A549 (cell line): ENCODE measurements at regions not wholly inside any gene's neighbourhood (a gene's known extent, or its start where the extent isn't known, plus 50 kb on each side); places are given as distances from the start of the nearest gene placed in this dataset.

Experiments used
- BHLHE40 ChIP-seq: IDR thresholded peaks from 2 replicates; pipeline ENCODE4 v1.6.1; 2012; ENCODE audit warnings: low read depth, low read length, inconsistent platforms
- EP300 ChIP-seq, 2 experiments: fragments of >200 bp; sonication (Bioruptor Twin); formaldehyde crosslinking; IDR thresholded peaks; 2 replicates in 1 of 2; 3 replicates in 1 of 2; pipeline ENCODE4 v1.6.1; 2016 to 2017
- ESRRA ChIP-seq: fragments of 150-350 bp; IDR thresholded peaks from 2 replicates; pipeline ENCODE4 v1.6.1; 2014; ENCODE audit warnings: mild to moderate bottlenecking, low read length, borderline replicate concordance
- HDAC2 ChIP-seq: fragments of 200-600 bp; sonication (generic); IDR thresholded peaks from 2 replicates; pipeline ENCODE4 v1.6.1; 2016
- HMGXB4 ChIP-seq: fragments of 250-450 bp; sonication (Bioruptor Pico); IDR thresholded peaks from 2 replicates; pipeline ENCODE4 v1.5.0; 2021; ENCODE audit warnings: mild to moderate bottlenecking, moderate library complexity, borderline replicate concordance
- HOXB13 ChIP-seq: fragments of 250-450 bp; sonication (Bioruptor Pico); IDR thresholded peaks from 2 replicates; pipeline ENCODE4 v1.5.0; 2020; ENCODE audit warnings: low read depth, mild to moderate bottlenecking, moderate library complexity
- MAX ChIP-seq: IDR thresholded peaks from 2 replicates; pipeline ENCODE4 v1.6.1; 2012
- POLR2A ChIP-seq: IDR thresholded peaks from 2 replicates; pipeline ENCODE4 v1.6.1; 2012; ENCODE audit warnings: mild to moderate bottlenecking, low read length
- RAD21 ChIP-seq, 2 experiments: fragments of >200 bp in 1 of 2; sonication (Bioruptor Twin) in 1 of 2; formaldehyde crosslinking in 1 of 2; IDR thresholded peaks in 1 of 2; conservative IDR thresholded peaks in 1 of 2; 2 replicates in 1 of 2; 3 replicates in 1 of 2; pipeline ENCODE4 v1.6.1; 2012 to 2018; ENCODE audit warnings: inconsistent platforms in 1 of 2
- TF ChIP-seq, protein P1 (sequence below): fragments of >200 bp; sonication (Bioruptor Twin); formaldehyde crosslinking; IDR thresholded peaks from 3 replicates; pipeline ENCODE4 v1.5.1; 2016
- TF ChIP-seq, protein P2 (sequence below): fragments of 200-600 bp; sonication (generic); IDR thresholded peaks from 2 replicates; pipeline ENCODE4 v1.6.1; 2016; ENCODE audit warnings: antibody characterized with exemption, mild to moderate bottlenecking, moderate library complexity

- TF ChIP-seq, protein P1, sequence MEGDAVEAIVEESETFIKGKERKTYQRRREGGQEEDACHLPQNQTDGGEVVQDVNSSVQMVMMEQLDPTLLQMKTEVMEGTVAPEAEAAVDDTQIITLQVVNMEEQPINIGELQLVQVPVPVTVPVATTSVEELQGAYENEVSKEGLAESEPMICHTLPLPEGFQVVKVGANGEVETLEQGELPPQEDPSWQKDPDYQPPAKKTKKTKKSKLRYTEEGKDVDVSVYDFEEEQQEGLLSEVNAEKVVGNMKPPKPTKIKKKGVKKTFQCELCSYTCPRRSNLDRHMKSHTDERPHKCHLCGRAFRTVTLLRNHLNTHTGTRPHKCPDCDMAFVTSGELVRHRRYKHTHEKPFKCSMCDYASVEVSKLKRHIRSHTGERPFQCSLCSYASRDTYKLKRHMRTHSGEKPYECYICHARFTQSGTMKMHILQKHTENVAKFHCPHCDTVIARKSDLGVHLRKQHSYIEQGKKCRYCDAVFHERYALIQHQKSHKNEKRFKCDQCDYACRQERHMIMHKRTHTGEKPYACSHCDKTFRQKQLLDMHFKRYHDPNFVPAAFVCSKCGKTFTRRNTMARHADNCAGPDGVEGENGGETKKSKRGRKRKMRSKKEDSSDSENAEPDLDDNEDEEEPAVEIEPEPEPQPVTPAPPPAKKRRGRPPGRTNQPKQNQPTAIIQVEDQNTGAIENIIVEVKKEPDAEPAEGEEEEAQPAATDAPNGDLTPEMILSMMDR: no peak
- TF ChIP-seq HMGXB4 (CRISPR knock-in tag) (no peak), POLR2A (no peak), ESRRA (no peak), HOXB13 (CRISPR knock-in tag) (no peak), MAX (no peak), HDAC2 (no peak), EP300 (IDR thresholded peaks at IDR 0.05) (no peak), RAD21 (conservative IDR thresholded peaks at IDR 0.05 in 1 of 2, IDR thresholded peaks at IDR 0.05 in 1 of 2) (no peak), BHLHE40 (no peak)
- TF ChIP-seq, protein P2, sequence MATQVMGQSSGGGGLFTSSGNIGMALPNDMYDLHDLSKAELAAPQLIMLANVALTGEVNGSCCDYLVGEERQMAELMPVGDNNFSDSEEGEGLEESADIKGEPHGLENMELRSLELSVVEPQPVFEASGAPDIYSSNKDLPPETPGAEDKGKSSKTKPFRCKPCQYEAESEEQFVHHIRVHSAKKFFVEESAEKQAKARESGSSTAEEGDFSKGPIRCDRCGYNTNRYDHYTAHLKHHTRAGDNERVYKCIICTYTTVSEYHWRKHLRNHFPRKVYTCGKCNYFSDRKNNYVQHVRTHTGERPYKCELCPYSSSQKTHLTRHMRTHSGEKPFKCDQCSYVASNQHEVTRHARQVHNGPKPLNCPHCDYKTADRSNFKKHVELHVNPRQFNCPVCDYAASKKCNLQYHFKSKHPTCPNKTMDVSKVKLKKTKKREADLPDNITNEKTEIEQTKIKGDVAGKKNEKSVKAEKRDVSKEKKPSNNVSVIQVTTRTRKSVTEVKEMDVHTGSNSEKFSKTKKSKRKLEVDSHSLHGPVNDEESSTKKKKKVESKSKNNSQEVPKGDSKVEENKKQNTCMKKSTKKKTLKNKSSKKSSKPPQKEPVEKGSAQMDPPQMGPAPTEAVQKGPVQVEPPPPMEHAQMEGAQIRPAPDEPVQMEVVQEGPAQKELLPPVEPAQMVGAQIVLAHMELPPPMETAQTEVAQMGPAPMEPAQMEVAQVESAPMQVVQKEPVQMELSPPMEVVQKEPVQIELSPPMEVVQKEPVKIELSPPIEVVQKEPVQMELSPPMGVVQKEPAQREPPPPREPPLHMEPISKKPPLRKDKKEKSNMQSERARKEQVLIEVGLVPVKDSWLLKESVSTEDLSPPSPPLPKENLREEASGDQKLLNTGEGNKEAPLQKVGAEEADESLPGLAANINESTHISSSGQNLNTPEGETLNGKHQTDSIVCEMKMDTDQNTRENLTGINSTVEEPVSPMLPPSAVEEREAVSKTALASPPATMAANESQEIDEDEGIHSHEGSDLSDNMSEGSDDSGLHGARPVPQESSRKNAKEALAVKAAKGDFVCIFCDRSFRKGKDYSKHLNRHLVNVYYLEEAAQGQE: no peak
Measured at GRCh38 chr2:103419506-103419905, 657.7 kb downstream of the TMEM182 start.
